GM21423 (cell line): ENCODE measurements at regions not wholly inside any gene's neighbourhood (a gene's known extent, or its start where the extent isn't known, plus 50 kb on each side); places are given as distances from the start of the nearest gene placed in this dataset.

Experiments used
- ATAC-seq: cut with Tn5 transposase; IDR thresholded peaks from one replicate; pipeline ENCODE4 v1.9.1; 2021; ENCODE audit warnings: mild to moderate bottlenecking, moderate library complexity; ENCODE audit not compliant: unreplicated experiment

DNA sequence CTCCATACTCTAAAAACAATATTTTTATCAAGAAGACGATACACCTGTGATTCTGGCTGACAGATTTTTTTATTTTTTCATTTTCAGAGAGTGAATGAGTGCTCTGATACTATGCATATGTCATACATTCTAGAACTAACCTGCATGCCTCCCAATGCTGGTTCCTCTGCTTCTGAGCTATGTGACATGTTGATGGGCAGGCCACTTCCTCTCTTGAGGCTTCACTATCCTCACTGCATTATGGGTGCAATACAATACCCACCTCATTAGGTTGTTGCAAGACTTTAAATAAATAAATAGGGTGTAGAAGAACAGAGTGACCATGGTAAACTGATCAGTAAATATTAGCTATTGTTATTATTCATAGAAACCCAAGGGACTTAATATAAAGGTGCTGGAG, 408.3 kb downstream of the HNRNPD start:
- ATAC-seq: no peak

GRCh38 chr4:81963763-81964020, 410.1 kb downstream of the HNRNPD start:
- ATAC-seq: no peak

DNA sequence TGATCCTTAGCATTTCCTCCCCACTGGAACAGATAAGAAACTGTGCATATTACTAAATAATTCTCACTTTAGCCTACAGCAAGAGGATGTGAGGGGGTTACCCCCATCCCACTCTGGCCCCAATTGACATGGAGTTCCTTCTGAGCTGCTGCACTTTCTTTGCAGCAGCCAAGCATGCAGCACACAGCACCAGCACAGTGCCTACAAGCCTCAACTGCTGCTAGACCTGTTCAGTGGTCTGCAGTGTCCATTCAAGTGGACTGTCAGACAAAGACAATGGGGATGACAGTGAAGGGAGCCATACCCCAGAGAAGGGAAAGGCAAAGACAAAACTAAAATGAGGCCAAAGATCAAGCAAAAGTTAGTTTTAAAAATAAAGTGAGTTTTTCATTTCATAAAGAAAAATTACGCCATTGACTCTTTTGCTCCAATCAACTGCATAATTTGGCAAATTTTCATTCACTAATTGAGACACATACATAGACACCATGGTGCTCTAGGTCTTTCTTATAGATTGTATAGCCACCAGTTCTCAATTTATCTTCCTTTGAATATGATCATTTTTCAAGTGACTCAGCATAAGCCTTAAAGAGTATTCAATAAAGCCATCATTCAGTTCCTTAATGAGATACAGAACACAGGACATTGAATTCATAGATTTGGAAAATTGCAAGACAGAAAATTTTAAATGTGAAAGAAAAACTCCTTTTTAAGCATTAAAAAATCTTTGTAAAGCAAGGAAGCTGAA, 410.6 kb downstream of the HNRNPD start:
- no peak for ATAC-seq

GRCh38 chr4:81960961-81961360, 412.8 kb downstream of the HNRNPD start:
- ATAC-seq: no peak

- no peak for ATAC-seq
Observed at GRCh38 chr4:81954271-81954670, 419.5 kb downstream of the HNRNPD start.

DNA sequence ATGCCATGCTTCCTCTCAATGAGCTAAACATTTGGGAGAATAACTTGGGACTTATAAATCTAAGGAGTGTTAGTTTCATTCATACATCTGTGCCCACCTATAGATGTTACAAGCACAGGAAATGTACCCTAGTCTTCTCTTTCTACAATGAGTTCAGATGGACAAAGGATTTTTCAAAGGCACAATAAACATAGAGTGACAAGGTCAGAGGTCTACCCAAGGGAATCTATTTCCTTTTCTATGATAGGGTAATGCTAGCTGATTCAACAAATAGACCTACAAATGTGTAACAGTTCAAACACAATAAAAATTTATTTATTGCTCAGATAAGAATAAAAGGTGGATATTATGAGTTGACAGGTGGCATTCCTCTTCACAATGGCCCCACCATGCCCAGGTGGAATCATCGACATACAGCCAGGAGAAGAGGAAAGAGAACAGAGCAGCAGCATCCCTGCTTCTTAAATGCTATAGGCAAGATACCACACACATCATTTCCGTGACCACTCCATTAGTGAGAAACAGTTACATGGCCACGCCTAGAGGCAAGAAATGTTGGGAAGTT, 421.8 kb downstream of the HNRNPD start:
- ATAC-seq: no peak

- ATAC-seq: no peak
Observed at GRCh38 chr4:81946996-81947395, 426.8 kb downstream of the HNRNPD start.

DNA sequence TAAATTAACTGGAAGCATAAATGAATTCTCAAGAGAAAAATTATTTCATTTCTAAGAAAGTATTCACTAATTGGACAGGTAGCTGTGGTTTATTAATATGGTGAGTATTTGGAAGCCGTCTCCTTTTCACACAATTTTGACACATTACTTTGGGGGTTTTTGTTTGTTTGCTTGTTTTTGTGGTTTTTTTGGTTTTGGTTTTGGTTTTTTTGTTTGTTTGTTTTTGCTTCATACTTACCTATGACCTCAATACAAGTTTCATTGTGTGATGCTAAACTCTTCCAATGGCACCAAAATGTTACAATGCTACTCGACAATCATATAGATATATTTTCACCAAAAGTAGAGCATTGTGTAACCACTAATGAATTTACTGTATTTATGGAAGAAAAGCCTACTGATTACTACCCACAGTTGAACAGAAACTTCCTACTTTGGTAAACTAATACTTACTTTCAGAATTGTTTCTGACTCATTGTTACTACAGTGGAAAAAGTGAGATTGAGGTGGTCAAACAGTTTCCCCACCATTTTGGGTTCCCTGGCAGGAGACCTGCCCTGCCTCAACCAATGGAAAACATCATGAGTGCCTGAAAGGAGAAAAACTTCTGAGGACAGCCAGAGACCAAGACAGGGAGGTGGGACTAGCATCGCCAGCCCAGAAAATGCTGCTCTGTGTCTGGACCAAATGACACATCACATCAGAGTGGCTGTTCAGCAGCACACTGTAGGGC, 443.1 kb downstream of the HNRNPD start:
- ATAC-seq: no peak

GRCh38 chr4:81923140-81923539, 450.7 kb downstream of the HNRNPD start:
- ATAC-seq: no peak

GRCh38 chr4:81922313-81922712, 450.6 kb upstream of the RASGEF1B start:
- ATAC-seq: no peak

DNA sequence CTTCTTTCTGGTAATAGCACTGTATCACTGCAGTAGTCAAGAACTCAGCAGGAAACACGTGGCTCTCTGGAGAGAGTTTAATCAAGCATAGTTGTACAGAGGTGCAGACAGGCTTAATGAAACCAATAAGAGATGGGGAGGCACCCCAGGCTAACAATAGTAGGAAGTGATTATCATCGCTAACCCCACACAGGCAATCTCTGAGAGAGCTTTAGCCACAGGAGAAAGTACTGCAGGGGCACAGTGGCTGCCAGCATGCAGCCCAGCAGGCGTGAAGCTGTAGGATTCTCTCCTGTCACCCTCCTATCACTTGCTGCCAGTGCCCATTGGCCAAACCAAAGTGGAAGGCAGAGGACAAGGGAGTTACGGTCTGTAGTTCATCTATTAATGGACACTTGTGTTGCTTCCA, 450.0 kb upstream of the RASGEF1B start:
- no peak for ATAC-seq

GRCh38 chr4:81919810-81920209, 448.1 kb upstream of the RASGEF1B start:
- ATAC-seq: no peak

DNA sequence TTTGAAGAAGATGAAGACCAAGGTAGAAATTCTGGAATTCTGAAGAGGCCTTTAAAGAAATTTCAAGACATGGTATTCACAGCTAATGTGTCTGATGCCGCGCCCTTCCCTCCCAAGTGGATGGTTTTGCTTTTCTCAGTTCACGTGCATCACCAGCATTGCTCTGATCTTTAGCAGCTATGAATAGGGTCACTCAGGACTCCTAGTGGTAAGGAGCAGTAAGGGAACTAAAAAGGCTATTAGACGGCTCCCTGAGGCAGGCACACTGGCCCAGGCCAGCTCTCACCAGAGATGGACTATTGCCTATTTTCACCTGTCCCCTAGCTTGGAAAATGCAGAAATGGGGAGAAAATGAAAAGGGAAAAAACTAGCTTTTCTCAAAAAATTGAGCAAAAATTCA, 447.5 kb upstream of the RASGEF1B start:
- peak; percentile 69 for ATAC-seq

DNA sequence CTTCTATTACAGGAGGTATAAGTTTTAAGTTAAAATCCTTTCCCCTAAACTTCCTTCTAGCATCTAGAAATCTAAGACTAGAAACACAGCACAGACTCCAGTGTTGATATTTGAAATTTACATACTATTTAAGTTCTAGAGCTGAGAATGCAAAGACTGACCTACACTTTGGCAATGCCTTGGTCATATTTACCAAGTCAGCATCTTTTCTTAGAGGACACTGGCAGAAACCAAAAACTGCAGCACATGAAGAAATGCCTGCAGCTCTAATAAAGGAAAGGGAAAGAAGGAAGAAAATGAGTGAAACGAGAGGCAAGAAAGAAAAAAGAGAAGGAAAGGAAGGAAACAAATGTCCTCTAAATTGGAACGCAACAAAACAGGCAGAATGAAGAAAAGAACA, 443.7 kb upstream of the RASGEF1B start:
- no peak for ATAC-seq

DNA sequence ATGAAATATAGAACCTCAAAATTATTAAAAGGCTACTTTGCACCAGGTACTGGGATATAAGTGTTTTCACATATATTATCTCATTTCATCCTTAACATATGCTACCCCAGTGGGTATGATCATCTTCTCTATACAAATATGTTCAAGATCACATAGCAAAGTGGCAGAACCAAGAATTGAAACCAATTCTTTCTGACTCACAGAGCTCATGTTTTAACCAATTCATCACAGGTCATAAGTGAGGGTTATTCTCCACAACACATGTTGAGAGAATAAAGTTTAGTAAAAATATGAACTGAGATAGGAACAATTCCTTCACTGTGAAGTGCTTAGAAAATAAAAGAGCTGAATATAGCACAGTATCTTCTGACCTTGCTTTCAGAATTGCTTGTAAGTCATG, 442.9 kb upstream of the RASGEF1B start:
- ATAC-seq: peak; percentile 61

DNA sequence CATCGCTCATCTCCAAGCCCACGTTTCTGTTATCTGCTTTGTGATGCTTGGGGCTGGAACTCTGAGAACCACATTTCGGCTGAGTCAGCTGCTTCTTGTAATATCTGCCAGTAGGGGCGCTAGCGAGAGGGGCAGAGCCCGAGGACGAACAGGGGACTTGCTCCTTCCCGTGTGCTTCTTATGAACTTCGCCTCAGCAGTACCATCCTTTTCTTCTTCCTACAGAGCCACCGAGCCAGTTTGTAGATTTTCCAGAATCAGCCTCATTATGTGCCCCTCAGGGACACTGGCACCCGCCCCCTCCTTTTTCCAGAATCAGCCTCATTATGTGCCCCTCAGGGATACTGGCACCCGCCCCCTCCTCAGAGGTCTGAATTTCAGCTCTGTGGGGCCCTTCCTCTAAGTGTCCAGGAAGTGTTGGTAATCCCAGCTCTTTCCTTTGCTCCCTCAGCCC, 441.7 kb upstream of the RASGEF1B start:
- peak; percentile 73 for ATAC-seq

GRCh38 chr4:81912376-81913030, 440.8 kb upstream of the RASGEF1B start:
- ATAC-seq: no peak

DNA sequence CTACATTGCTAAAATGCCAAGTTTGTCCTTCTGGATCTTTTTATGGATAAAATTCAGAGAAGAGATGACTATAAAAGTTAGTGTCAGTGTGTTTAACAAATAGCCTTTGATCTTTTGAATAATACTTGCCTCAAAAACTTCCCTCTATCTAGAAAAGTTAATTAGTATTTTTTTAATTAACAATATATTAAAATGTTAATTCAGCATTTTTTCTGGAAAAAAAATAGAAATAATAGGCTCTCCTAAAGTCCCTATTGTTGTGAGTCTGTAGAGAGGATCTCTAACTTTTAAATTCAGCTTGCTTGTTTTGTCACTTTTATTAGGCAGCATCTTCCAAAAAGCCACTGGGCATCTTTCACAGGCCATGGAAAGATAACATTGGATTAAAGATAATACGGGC, 435.2 kb upstream of the RASGEF1B start:
- no peak for ATAC-seq

DNA sequence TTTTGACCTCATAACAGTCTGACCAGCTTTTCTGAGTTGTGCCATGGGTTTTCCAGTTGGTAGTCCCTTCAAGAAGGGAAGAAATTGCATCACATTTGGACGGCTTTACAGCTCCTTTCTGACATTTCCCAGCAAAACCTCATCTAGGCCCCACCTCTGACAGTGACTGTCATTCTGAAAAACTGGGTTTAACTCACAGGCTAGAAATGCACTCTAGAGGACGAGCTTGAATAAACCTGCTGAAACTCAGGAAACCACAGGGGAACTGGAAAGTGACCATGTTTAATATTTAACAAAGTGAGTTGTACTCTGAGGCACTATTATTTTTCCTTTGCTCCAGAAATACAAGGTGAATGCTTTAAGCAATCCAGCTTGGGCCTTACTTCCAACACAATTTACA, 434.3 kb upstream of the RASGEF1B start:
- ATAC-seq: peak; percentile 98

GRCh38 chr4:81904121-81904520, 432.4 kb upstream of the RASGEF1B start:
- no peak for ATAC-seq

- no peak for ATAC-seq
Observed at GRCh38 chr4:81903212-81903611, 431.5 kb upstream of the RASGEF1B start.
